Hepatocyte (in vitro differentiated cells): ENCODE measurements at regions not wholly inside any gene's neighbourhood (a gene's known extent, or its start where the extent isn't known, plus 50 kb on each side); places are given as distances from the start of the nearest gene placed in this dataset.

Source experiments
- DNase-seq: peaks from one replicate; pipeline ENCODE4 v3.0.0-alpha.2; 2016; ENCODE audit warnings: low spot score
- H2AFZ ChIP-seq: fragments of 200-600 bp; sonication (generic); 2 replicates; pipeline ENCODE4 v1.6.0; 2016; ENCODE audit warnings: antibody characterized with exemption, mild to moderate bottlenecking
- H3K27ac ChIP-seq: fragments of 200-600 bp; sonication (generic); 2 replicates; pipeline ENCODE4 v1.5.1; 2016; ENCODE audit warnings: mild to moderate bottlenecking
- H3K27me3 ChIP-seq: fragments of 200-600 bp; sonication (generic); 2 replicates; pipeline ENCODE4 v1.6.1; 2016
- H3K36me3 ChIP-seq: fragments of 200-600 bp; sonication (generic); replicated peaks from 2 replicates; pipeline ENCODE4 v1.5.1; 2016; ENCODE audit warnings: low read depth; ENCODE audit not compliant: insufficient read depth
- H3K4me1 ChIP-seq: fragments of 200-600 bp; sonication (generic); 2 replicates; pipeline ENCODE4 v1.5.1; 2016; ENCODE audit warnings: mild to moderate bottlenecking, moderate library complexity; ENCODE audit not compliant: insufficient read depth
- H3K4me2 ChIP-seq: fragments of 200-600 bp; sonication (generic); 2 replicates; pipeline ENCODE4 v1.6.0; 2016
- H3K4me3 ChIP-seq: fragments of 200-600 bp; sonication (generic); 2 replicates; pipeline ENCODE4 v1.5.1; 2016; ENCODE audit warnings: mild to moderate bottlenecking
- H3K79me2 ChIP-seq: fragments of 200-600 bp; sonication (generic); 2 replicates; pipeline ENCODE4 v1.6.0; 2017; ENCODE audit warnings: mild to moderate bottlenecking
- H3K9me2 ChIP-seq: fragments of 200-600 bp; sonication (generic); replicated peaks from 2 replicates; pipeline ENCODE4 v1.6.0; 2017; ENCODE audit warnings: mild to moderate bottlenecking; ENCODE audit not compliant: insufficient read depth
- H3K9me3 ChIP-seq: fragments of 200-600 bp; sonication (generic); 2 replicates; pipeline ENCODE4 v1.5.1; 2016; ENCODE audit warnings: low read depth, mild to moderate bottlenecking
- H4K20me1 ChIP-seq: fragments of 200-600 bp; sonication (generic); 2 replicates; pipeline ENCODE4 v1.6.0; 2016; ENCODE audit warnings: mild to moderate bottlenecking; ENCODE audit not compliant: insufficient read depth, poor library complexity, severe bottlenecking
- EZH2 ChIP-seq: fragments of 200-600 bp; sonication (generic); IDR thresholded peaks from 2 replicates; pipeline ENCODE4 v1.6.1; 2016; ENCODE audit warnings: antibody characterized with exemption, mild to moderate bottlenecking, borderline replicate concordance
- EZH2phosphoT487 ChIP-seq: fragments of 200-600 bp; sonication (generic); IDR thresholded peaks from one replicate; pipeline ENCODE4 v1.6.1; 2018; ENCODE audit warnings: antibody characterized with exemption, mild to moderate bottlenecking, low read depth, moderate library complexity; ENCODE audit not compliant: unreplicated experiment, severe bottlenecking
- WGBS: methylation state at CpG from one replicate; pipeline ENCODE4 v1.1.6; 2016; ENCODE audit warnings: low lambda C conversion rate; ENCODE audit errors: missing lambda C conversion rate; 5-methylcytosine and 5-hydroxymethylcytosine counted together
- TF ChIP-seq, protein P1 (sequence below): fragments of 200-600 bp; sonication (generic); IDR thresholded peaks from 2 replicates; pipeline ENCODE4 v1.5.1; 2016; ENCODE audit warnings: antibody characterized with exemption, mild to moderate bottlenecking; ENCODE audit not compliant: poor library complexity

GRCh38 chr18:1056404-1056803 lies 151.7 kb downstream of the ADCYAP1 start:
- H3K4me2 ChIP-seq = no peak overlapping the region
- H3K9me2 ChIP-seq = no peaks in the 10 kb centered on the region
- no peaks in the 10 kb centered on the region for H3K4me1 ChIP-seq
- no peak overlapping the region for H3K27ac ChIP-seq
- H4K20me1 ChIP-seq = no peaks in the 10 kb centered on the region
- no peaks in the 10 kb centered on the region for H3K27me3 ChIP-seq
- no peak for DNase-seq
- H2AFZ ChIP-seq = no peak overlapping the region
- 93% methylated on average over 2 of the region's 2 CpGs for WGBS
- no peaks in the 10 kb centered on the region for H3K79me2 ChIP-seq
- no peaks in the 10 kb centered on the region for H3K36me3 ChIP-seq
- no peaks in the 10 kb centered on the region for H3K9me3 ChIP-seq
- H3K4me3 ChIP-seq = no peak overlapping the region
- TF ChIP-seq EZH2 (no peak), EZH2phosphoT487 (no peak)
- TF ChIP-seq, protein P1, sequence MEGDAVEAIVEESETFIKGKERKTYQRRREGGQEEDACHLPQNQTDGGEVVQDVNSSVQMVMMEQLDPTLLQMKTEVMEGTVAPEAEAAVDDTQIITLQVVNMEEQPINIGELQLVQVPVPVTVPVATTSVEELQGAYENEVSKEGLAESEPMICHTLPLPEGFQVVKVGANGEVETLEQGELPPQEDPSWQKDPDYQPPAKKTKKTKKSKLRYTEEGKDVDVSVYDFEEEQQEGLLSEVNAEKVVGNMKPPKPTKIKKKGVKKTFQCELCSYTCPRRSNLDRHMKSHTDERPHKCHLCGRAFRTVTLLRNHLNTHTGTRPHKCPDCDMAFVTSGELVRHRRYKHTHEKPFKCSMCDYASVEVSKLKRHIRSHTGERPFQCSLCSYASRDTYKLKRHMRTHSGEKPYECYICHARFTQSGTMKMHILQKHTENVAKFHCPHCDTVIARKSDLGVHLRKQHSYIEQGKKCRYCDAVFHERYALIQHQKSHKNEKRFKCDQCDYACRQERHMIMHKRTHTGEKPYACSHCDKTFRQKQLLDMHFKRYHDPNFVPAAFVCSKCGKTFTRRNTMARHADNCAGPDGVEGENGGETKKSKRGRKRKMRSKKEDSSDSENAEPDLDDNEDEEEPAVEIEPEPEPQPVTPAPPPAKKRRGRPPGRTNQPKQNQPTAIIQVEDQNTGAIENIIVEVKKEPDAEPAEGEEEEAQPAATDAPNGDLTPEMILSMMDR = no peak

DNA sequence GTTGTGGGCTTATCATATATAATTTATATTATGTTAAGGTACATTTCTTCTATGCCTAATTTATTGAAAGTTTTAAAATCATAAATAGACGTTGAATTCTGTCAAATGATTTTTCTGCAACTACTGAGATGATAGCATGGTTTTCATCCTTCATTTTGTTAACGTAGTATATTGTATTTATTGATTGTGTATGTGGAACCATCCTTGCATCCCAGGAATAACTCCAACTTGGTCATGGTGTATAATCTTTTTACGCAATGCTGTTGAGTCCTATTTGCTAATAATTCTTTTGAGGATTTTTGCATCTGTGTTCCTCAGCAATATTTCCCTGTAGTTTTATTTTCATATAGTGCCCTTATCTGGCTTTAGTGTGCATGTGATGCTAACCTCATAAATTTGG lies 152.7 kb downstream of the ADCYAP1 start:
- WGBS = 93% methylated on average over 3 of the region's 3 CpGs
- Histone ChIP-seq H3K4me3 (no peak overlapping the region), H3K36me3 (no peaks in the 10 kb centered on the region), H4K20me1 (no peaks in the 10 kb centered on the region), H3K4me2 (no peak overlapping the region), H2AFZ (no peak overlapping the region), H3K9me3 (no peaks in the 10 kb centered on the region), H3K27me3 (no peaks in the 10 kb centered on the region), H3K27ac (no peak overlapping the region), H3K9me2 (no peaks in the 10 kb centered on the region), H3K4me1 (no peaks in the 10 kb centered on the region), H3K79me2 (no peaks in the 10 kb centered on the region)
- no peak for DNase-seq
- TF ChIP-seq, protein P1 = no peak
- TF ChIP-seq EZH2phosphoT487 (no peak), EZH2 (no peak)

GRCh38 chr18:1062588-1062987 lies 157.9 kb downstream of the ADCYAP1 start:
- no peaks in the 10 kb centered on the region for H3K9me3 ChIP-seq
- no peaks in the 10 kb centered on the region for H3K36me3 ChIP-seq
- H2AFZ ChIP-seq = no peak overlapping the region
- 87% methylated on average over 2 of the region's 2 CpGs for WGBS
- no peak overlapping the region for H3K4me3 ChIP-seq
- no peaks in the 10 kb centered on the region for H3K4me1 ChIP-seq
- TF ChIP-seq, protein P1 = no peak
- TF ChIP-seq EZH2 (no peak), EZH2phosphoT487 (no peak)
- no peak overlapping the region for H3K4me2 ChIP-seq
- H4K20me1 ChIP-seq = no peaks in the 10 kb centered on the region
- no peaks in the 10 kb centered on the region for H3K27me3 ChIP-seq
- H3K79me2 ChIP-seq = no peaks in the 10 kb centered on the region
- no peak for DNase-seq
- H3K9me2 ChIP-seq = no peaks in the 10 kb centered on the region
- no peak overlapping the region for H3K27ac ChIP-seq

- peak; percentile 37 for DNase-seq
- Histone ChIP-seq H4K20me1 (no peaks in the 10 kb centered on the region), H3K4me1 (peaks cover 16% of the 10 kb centered on the region), H2AFZ (no peak overlapping the region), H3K9me3 (no peaks in the 10 kb centered on the region), H3K4me3 (no peak overlapping the region), H3K27ac (no peak overlapping the region), H3K36me3 (no peaks in the 10 kb centered on the region), H3K9me2 (no peaks in the 10 kb centered on the region), H3K27me3 (no peaks in the 10 kb centered on the region), H3K4me2 (no peak overlapping the region), H3K79me2 (no peaks in the 10 kb centered on the region)
- no peak for TF ChIP-seq EZH2
- TF ChIP-seq EZH2phosphoT487 = no peak
- WGBS = 51% methylated on average over 3 of the region's 3 CpGs
These were observed 170.7 kb downstream of the ADCYAP1 start for GRCh38 chr18:1075322-1075721.
